Right lobe of liver (tissue), 6 donors: ENCODE measurements at regions not wholly inside any gene's neighbourhood (a gene's known extent, or its start where the extent isn't known, plus 50 kb on each side); places are given as distances from the start of the nearest gene placed in this dataset.

Experiments used
- ATAC-seq, 4 donors: fragments of 200-7000 bp; cut with Tn5 transposase; one replicate each; pipeline ENCODE4 v1.9.1; 2020; ENCODE audit warnings: mild to moderate bottlenecking in 4 of 4, moderate library complexity in 4 of 4
- DNase-seq, 3 donors: peaks; one replicate each; pipeline ENCODE4 v3.0.0-alpha.2; 2020
- H3K27ac ChIP-seq, 3 donors: fragments of 200-600 bp; one replicate each; pipeline ENCODE4 v1.8.0; 2022
- H3K27me3 ChIP-seq, 2 donors: fragments of 200-600 bp; one replicate each; pipeline ENCODE4 v1.8.0; 2022
- H3K36me3 ChIP-seq, 4 donors: fragments of 200-600 bp; sonication (generic) in 1 of 4; one replicate each; pipeline versions ENCODE4 v1.5.1 to v1.8.0; 2017 to 2022; ENCODE audit warnings: control low read depth in 1 of 4
- H3K4me1 ChIP-seq, 4 donors: fragments of 200-600 bp; sonication (generic) in 1 of 4; one replicate each; pipeline versions ENCODE4 v1.5.1 to v1.8.0; 2017 to 2022; ENCODE audit warnings: control low read depth in 1 of 4
- H3K4me3 ChIP-seq, 3 donors: fragments of 200-600 bp; one replicate each; pipeline ENCODE4 v1.8.0; 2022
- H3K9me3 ChIP-seq, 4 donors: fragments of 200-600 bp; sonication (generic) in 1 of 4; one replicate each; pipeline versions ENCODE4 v1.5.1 to v1.8.0; 2017 to 2022; ENCODE audit warnings: control low read depth in 1 of 4
- POLR2A ChIP-seq: fragments of 450-650 bp; IDR thresholded peaks from one replicate; pipeline ENCODE4 v1.6.1; 2017; ENCODE audit warnings: antibody characterized with exemption, mild to moderate bottlenecking
- WGBS: methylation state at CpG from one replicate; pipeline ENCODE4 v1.1.6; 2018; ENCODE audit warnings: low coverage, low lambda C conversion rate; ENCODE audit not compliant: insufficient coverage; ENCODE audit errors: missing lambda C conversion rate; 5-methylcytosine and 5-hydroxymethylcytosine counted together
- intact Hi-C, 2 donors: fragments of 100-400 bp; cut with DNase I; formaldehyde crosslinking; loops; one replicate each; pipeline versions ENCODE4 v1.11.2 to v1.14.1; 2022
- TF ChIP-seq, protein P1 (sequence below), 4 donors: fragments of 200-600 bp in 3 of 4; fragments of 450-650 bp in 1 of 4; IDR thresholded peaks; one replicate each; pipeline versions ENCODE4 v1.5.1 to v1.8.0; 2016 to 2022; ENCODE audit warnings: antibody characterized with exemption in 4 of 4, mild to moderate bottlenecking in 2 of 4
- donor health status: DM: no; HTN: yes; CAD: no.
- donor health status: DM: no; HTN: no; CAD: no.
- donor health status: DM: no; HTN: no; CAD: no.
- donor health status: DM: no; HTN: yes; CAD: no.
- donor health status: DM: no; HTN: yes; CAD: no.

DNA sequence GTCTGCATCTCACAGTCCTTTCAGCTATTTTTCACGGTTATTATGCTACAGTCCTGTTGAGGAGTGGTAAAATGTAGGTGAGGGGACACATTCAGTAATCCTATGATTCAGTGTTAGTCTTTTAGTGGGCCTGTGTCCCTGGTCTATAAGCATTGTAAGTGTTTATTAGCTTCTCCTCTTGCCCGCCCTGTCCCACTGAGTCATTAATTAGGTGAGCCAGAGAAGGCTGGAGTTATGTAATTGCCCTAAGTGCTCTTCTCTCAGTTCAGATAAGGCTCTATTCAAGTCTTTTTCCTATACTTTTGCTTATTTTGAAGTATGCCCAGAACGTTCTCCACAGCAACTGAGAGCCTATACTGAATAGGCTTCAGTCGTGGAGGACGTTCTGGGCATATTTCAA, 76.3 kb upstream of the ZRANB2 start:
- no peak for TF ChIP-seq POLR2A
- TF ChIP-seq, protein P1, sequence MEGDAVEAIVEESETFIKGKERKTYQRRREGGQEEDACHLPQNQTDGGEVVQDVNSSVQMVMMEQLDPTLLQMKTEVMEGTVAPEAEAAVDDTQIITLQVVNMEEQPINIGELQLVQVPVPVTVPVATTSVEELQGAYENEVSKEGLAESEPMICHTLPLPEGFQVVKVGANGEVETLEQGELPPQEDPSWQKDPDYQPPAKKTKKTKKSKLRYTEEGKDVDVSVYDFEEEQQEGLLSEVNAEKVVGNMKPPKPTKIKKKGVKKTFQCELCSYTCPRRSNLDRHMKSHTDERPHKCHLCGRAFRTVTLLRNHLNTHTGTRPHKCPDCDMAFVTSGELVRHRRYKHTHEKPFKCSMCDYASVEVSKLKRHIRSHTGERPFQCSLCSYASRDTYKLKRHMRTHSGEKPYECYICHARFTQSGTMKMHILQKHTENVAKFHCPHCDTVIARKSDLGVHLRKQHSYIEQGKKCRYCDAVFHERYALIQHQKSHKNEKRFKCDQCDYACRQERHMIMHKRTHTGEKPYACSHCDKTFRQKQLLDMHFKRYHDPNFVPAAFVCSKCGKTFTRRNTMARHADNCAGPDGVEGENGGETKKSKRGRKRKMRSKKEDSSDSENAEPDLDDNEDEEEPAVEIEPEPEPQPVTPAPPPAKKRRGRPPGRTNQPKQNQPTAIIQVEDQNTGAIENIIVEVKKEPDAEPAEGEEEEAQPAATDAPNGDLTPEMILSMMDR (IDR thresholded peaks at IDR 0.05) = no peak
- no peaks in the 10 kb centered on the region for H3K9me3 ChIP-seq
- ATAC-seq (no peak), DNase-seq (no peak)
- H3K27ac ChIP-seq = no peak overlapping the region
- H3K36me3 ChIP-seq = no peaks in the 10 kb centered on the region
- H3K4me1 ChIP-seq = no peaks in the 10 kb centered on the region
- H3K27me3 ChIP-seq = no peaks in the 10 kb centered on the region
- intact Hi-C loops = no loop called here
- H3K4me3 ChIP-seq = no peak overlapping the region
- 68% methylated on average over 5 of the region's 5 CpGs for WGBS

DNA sequence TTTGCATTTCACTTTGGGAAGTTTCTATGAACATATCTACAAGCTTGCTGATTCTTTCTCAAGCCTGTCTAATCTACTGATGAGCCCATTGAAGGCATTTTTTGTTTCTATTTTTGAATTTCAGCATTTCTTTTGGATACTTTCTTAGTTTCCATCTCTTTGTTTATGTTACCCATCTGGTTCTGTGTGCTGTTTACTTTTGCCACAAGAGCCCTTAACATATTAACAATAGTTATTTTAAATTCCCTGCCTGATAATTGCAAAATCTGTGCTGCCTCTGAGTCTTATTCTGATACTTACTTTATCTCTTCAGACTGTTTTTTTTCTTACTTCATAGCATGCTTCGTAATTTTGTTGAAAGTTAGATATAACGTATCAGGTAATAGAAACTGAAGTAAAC, 75.8 kb upstream of the ZRANB2 start:
- H3K4me1 ChIP-seq = no peaks in the 10 kb centered on the region
- H3K27ac ChIP-seq = no peak overlapping the region
- intact Hi-C loops = no loop called here
- DNase-seq (no peak), ATAC-seq (no peak)
- TF ChIP-seq, protein P1 (IDR thresholded peaks at IDR 0.05) = no peak
- no peak for TF ChIP-seq POLR2A
- H3K27me3 ChIP-seq = no peaks in the 10 kb centered on the region
- H3K36me3 ChIP-seq = no peaks in the 10 kb centered on the region
- WGBS = 70% methylated on average over 2 of the region's 2 CpGs
- no peak overlapping the region for H3K4me3 ChIP-seq
- no peaks in the 10 kb centered on the region for H3K9me3 ChIP-seq

DNA sequence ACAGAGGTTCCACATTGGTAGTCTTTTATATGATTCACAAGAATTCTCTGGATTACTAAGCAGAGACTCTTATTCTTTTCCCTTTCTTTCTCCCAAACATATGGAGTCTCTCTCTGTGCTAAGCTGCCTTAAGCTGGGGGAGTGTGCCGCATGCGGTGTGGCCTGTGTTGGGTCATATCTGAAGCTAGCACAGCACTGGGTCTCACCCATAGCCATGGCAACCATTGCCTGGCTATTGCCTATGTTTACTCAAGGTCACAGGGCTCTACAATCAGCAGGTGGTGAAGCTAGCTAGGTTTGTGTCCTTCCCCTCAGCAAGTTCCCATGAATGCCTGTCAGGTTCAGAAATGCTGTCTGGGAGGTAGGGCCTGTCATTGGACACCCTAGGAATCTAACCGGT, 73.6 kb upstream of the ZRANB2 start:
- ATAC-seq = no peak
- Histone ChIP-seq H3K27me3 (no peaks in the 10 kb centered on the region), H3K4me1 (no peaks in the 10 kb centered on the region), H3K36me3 (no peaks in the 10 kb centered on the region), H3K4me3 (no peak overlapping the region), H3K27ac (no peak overlapping the region), H3K9me3 (no peaks in the 10 kb centered on the region)
- no peak for DNase-seq
- WGBS = 69% methylated on average over 2 of the region's 3 CpGs
- no peak for TF ChIP-seq POLR2A
- TF ChIP-seq, protein P1 (IDR thresholded peaks at IDR 0.05) = no peak
- intact Hi-C loops = no loop called here

DNA sequence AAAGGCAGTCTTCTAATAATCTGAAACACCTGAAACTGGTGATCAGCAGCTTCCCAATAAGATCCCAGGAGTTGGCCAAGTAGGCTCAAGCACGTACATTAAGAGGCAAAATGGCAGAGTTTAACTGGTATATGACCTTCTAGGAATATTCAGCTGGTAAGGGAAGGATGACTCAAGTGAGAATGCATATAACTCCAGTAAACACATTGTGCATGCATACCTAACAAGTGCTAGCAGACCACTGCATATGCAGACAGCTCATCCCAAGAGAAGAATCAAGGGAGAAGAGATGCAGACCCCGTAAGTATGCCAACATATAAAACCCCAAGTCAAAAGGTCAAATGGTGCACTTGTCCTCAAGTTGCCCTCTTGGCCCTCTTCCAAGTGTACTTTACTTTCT, 73.0 kb upstream of the ZRANB2 start:
- DNase-seq (no peak), ATAC-seq (no peak)
- no peaks in the 10 kb centered on the region for H3K4me1 ChIP-seq
- H3K36me3 ChIP-seq = no peaks in the 10 kb centered on the region
- no peaks in the 10 kb centered on the region for H3K27me3 ChIP-seq
- H3K27ac ChIP-seq = no peak overlapping the region
- no peaks in the 10 kb centered on the region for H3K9me3 ChIP-seq
- intact Hi-C loops = no loop called here
- 51% methylated on average over 2 of the region's 2 CpGs for WGBS
- TF ChIP-seq, protein P1 (IDR thresholded peaks at IDR 0.05) = no peak
- TF ChIP-seq POLR2A = no peak
- no peak overlapping the region for H3K4me3 ChIP-seq
